ENCODE measurements at regions not wholly inside any gene's neighbourhood (a gene's known extent, or its start where the extent isn't known, plus 50 kb on each side); places are given as distances from the start of the nearest gene placed in this dataset.

DNA sequence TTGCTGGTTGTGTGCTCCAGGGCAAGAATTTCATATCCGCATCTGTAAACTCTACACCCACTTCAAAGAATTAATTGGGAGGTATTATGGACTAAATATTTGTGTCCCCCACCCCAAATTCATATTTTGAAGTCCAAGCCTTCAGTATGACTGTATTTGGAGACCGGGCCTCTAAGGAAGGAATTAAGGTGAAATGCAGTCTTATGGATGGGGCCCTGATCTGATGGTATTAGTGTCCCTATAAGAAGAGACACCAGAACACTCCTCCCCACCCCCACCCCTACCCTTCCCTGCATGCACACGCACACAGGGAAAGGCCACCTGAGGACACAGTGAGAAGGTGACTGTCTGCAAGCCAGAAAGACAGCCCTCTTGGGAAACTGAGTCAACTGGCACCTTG lies 332.4 kb downstream of the RPS6KC1 start:
- DNase-seq (no peak), ATAC-seq (no peak)
- Histone ChIP-seq H3K4me3 (no peak overlapping the region), H3K4me1 (no peaks in the 10 kb centered on the region), H3K27me3 (ENCODE audit: low read depth) (no peaks in the 10 kb centered on the region), H3K27ac (no peak overlapping the region), H3K36me3 (no peaks in the 10 kb centered on the region), H3K9me3 (no peaks in the 10 kb centered on the region)
- no peak for TF ChIP-seq CTCF (IDR thresholded peaks at IDR 0.05)
- intact Hi-C loops (cut with DNase I) = no loop called here

- intact Hi-C loops (cut with DNase I) = no loop called here
- Histone ChIP-seq H3K27me3 (ENCODE audit: low read depth) (no peaks in the 10 kb centered on the region), H3K27ac (no peak overlapping the region), H3K4me3 (no peak overlapping the region), H3K36me3 (no peaks in the 10 kb centered on the region), H3K4me1 (no peaks in the 10 kb centered on the region), H3K9me3 (no peaks in the 10 kb centered on the region)
- DNase-seq (no peak), ATAC-seq (no peak)
- TF ChIP-seq CTCF (IDR thresholded peaks at IDR 0.05) = no peak
Observed at GRCh38 chr1:213385201-213385600, 334.2 kb downstream of the RPS6KC1 start.

GRCh38 chr1:213385806-213386324 lies 334.8 kb downstream of the RPS6KC1 start:
- Histone ChIP-seq H3K4me3 (no peak overlapping the region), H3K9me3 (no peaks in the 10 kb centered on the region), H3K36me3 (no peaks in the 10 kb centered on the region), H3K27ac (no peak overlapping the region), H3K4me1 (no peaks in the 10 kb centered on the region), H3K27me3 (ENCODE audit: low read depth) (no peaks in the 10 kb centered on the region)
- DNase-seq (no peak), ATAC-seq (no peak)
- TF ChIP-seq CTCF (IDR thresholded peaks at IDR 0.05) = no peak
- intact Hi-C loops (cut with DNase I) = no loop called here

DNA sequence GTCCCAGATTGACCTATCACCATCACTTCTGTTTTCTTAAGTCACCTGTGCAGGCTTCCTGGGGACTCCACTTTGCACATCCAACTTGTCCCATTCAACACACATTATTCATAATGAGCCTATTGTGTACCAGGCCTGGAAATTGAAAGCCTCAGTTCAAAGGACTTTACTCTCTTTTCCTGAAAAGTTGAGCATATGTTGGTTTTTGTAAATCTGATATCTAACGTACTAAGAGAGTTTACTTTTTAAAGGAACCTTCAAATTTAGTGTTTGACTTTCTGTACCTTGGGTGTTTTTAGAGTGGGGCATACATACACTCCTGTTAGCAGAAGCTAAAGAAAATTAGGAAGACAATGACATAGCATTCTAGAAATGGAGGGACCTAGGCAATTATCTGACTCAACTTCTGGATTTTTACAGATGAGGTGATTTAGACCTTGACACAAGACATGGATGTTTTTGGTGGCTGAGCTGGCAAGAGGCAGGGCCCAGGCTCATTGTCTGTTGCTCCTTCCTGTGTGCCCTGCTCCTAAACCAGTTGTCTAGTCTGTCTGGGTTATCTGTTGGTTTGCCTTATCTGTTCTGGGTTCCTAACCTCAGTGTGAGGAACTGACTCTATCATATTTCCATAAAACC lies 336.5 kb downstream of the RPS6KC1 start:
- ATAC-seq (no peak), DNase-seq (no peak)
- H3K27ac ChIP-seq = no peak overlapping the region
- no peak overlapping the region for H3K4me3 ChIP-seq
- no peaks in the 10 kb centered on the region for H3K9me3 ChIP-seq
- H3K27me3 ChIP-seq (ENCODE audit: low read depth) = no peaks in the 10 kb centered on the region
- H3K36me3 ChIP-seq = no peaks in the 10 kb centered on the region
- intact Hi-C loops (cut with DNase I) = no loop called here
- no peak for TF ChIP-seq CTCF (IDR thresholded peaks at IDR 0.05)
- H3K4me1 ChIP-seq = no peaks in the 10 kb centered on the region

- H3K9me3 ChIP-seq = no peaks in the 10 kb centered on the region
- no peak for ATAC-seq
- H3K36me3 ChIP-seq = no peaks in the 10 kb centered on the region
- H3K27me3 ChIP-seq (ENCODE audit: low read depth) = no peaks in the 10 kb centered on the region
- H3K4me3 ChIP-seq = no peak overlapping the region
- intact Hi-C loops (cut with DNase I) = no loop called here
- no peak for TF ChIP-seq CTCF (IDR thresholded peaks at IDR 0.05)
- H3K27ac ChIP-seq = no peak overlapping the region
- DNase-seq = no peak
- H3K4me1 ChIP-seq = no peaks in the 10 kb centered on the region
Observed at GRCh38 chr1:213388199-213388598, 337.2 kb downstream of the RPS6KC1 start.

All from lower lobe of right lung (tissue), 2 donors.